Endothelial cell of umbilical vein (primary cell): ENCODE measurements at regions not wholly inside any gene's neighbourhood (a gene's known extent, or its start where the extent isn't known, plus 50 kb on each side); places are given as distances from the start of the nearest gene placed in this dataset.

Source experiments
- BruUV-seq: library from RNA; stranded (reverse); fragments of 400-500 nt; replicated peaks from 2 replicates; lab custom pipeline; 2021; lab: Mats Ljungman, UMichigan
- CTCF ChIA-PET: fragments of 300-600, 350-600 bp; sonication (Branson Sonifier 250); formaldehyde crosslinking; loops from one replicate; lab custom pipeline; 2021; ENCODE audit warnings: antibody characterized with exemption, inconsistent platforms; lab: Charles Lee
- POLR2A ChIA-PET: fragments of 300-600, 350-600 bp; sonication (Branson Sonifier 250); formaldehyde crosslinking; loops from one replicate; lab custom pipeline; 2021; ENCODE audit warnings: antibody characterized with exemption, inconsistent platforms; lab: Charles Lee
- DNase-seq: peaks from one replicate; pipeline ENCODE4 v3.0.0-alpha.2; 2011; ENCODE audit warnings: low read depth, low spot score
- FAIRE-seq: peaks from 2 replicates; lab custom pipeline; 2011; peaks lifted over from hg19 to GRCh38; lab: Jason Lieb, UNC
- H2AFZ ChIP-seq: 2 replicates; pipeline ENCODE4 v1.6.0; 2012; ENCODE audit warnings: low read depth, low read length, control low read depth, inconsistent platforms
- H3K27ac ChIP-seq: 2 replicates; pipeline ENCODE4 v1.5.1; 2011; ENCODE audit warnings: low read depth, mild to moderate bottlenecking, control low read depth, low read length, moderate library complexity; ENCODE audit not compliant: insufficient read depth
- H3K27me3 ChIP-seq, 2 experiments: 2 replicates each; pipeline versions ENCODE4 v1.6.0 to v1.6.1; 2011; ENCODE audit warnings: low read length in 2 of 2, mixed read lengths in 1 of 2; ENCODE audit not compliant: control insufficient read depth in 2 of 2, insufficient read depth in 2 of 2
- H3K36me3 ChIP-seq, 2 experiments: 2 replicates in 1 of 2; 3 replicates in 1 of 2; pipeline ENCODE4 v1.5.1; 2011; ENCODE audit warnings: low read length in 2 of 2, mild to moderate bottlenecking in 1 of 2, moderate library complexity in 1 of 2; ENCODE audit not compliant: control insufficient read depth in 2 of 2, insufficient read depth in 2 of 2; ENCODE audit errors: extremely low read depth in 1 of 2
- H3K4me1 ChIP-seq: 3 replicates; pipeline ENCODE4 v1.5.1; 2011; ENCODE audit warnings: mild to moderate bottlenecking, low read length; ENCODE audit not compliant: control insufficient read depth, insufficient read depth; ENCODE audit errors: extremely low read depth
- H3K4me2 ChIP-seq: 2 replicates; pipeline ENCODE4 v1.6.1; 2011; ENCODE audit warnings: low read length, control low read depth, mixed read lengths; ENCODE audit not compliant: insufficient read depth
- H3K4me3 ChIP-seq, 3 experiments: fragments of 200-600 bp in 1 of 3; sonication (generic), shearing (Covaris generic) in 1 of 3; replicated peaks in 1 of 3; 2 replicates each; pipeline ENCODE4 v1.5.1; 2011 to 2016; ENCODE audit warnings: control low read depth in 3 of 3, low read length in 3 of 3, mild to moderate bottlenecking in 2 of 3, inconsistent platforms in 1 of 3, low read depth in 1 of 3, moderate library complexity in 1 of 3; ENCODE audit not compliant: insufficient read depth in 1 of 3
- H3K79me2 ChIP-seq: 2 replicates; pipeline ENCODE4 v1.6.0; 2012; ENCODE audit warnings: low read length, inconsistent platforms; ENCODE audit not compliant: control insufficient read depth, insufficient read depth
- H3K9ac ChIP-seq: replicated peaks from 2 replicates; pipeline ENCODE3; 2011; ENCODE audit warnings: low read length, control low read depth; ENCODE audit not compliant: insufficient read depth; ENCODE audit errors: extremely low read depth
- H3K9me1 ChIP-seq: replicated peaks from 3 replicates; pipeline ENCODE4 v1.6.0; 2011; ENCODE audit warnings: mild to moderate bottlenecking, low read length; ENCODE audit not compliant: control insufficient read depth, insufficient read depth; ENCODE audit errors: extremely low read depth
- H3K9me3 ChIP-seq: replicated peaks from 2 replicates; pipeline ENCODE4 v1.5.1; 2012; ENCODE audit warnings: low read length, inconsistent platforms; ENCODE audit not compliant: control insufficient read depth, insufficient read depth
- H4K20me1 ChIP-seq: replicated peaks from 2 replicates; pipeline ENCODE3; 2011; ENCODE audit warnings: mild to moderate bottlenecking, low read length; ENCODE audit not compliant: control insufficient read depth, insufficient read depth; ENCODE audit errors: extremely low read depth
- EZH2 ChIP-seq: IDR thresholded peaks from 2 replicates; pipeline ENCODE4 v1.6.1; 2012; ENCODE audit warnings: borderline replicate concordance, low read depth, mild to moderate bottlenecking, moderate library complexity, low read length, inconsistent platforms; ENCODE audit not compliant: severe bottlenecking
- FOS ChIP-seq: IDR thresholded peaks from 2 replicates; pipeline ENCODE4 v1.6.1; 2011; ENCODE audit warnings: mild to moderate bottlenecking, low read length, moderate library complexity, borderline replicate concordance; ENCODE audit not compliant: insufficient read depth
- GATA2 ChIP-seq: IDR thresholded peaks from 2 replicates; pipeline ENCODE4 v1.7.0; 2011; ENCODE audit warnings: low read depth, mild to moderate bottlenecking, moderate library complexity, mixed read lengths, low read length; ENCODE audit not compliant: insufficient read length, insufficient read depth
- JUN ChIP-seq: IDR thresholded peaks from 2 replicates; pipeline ENCODE4 v1.6.1; 2011; ENCODE audit warnings: borderline replicate concordance, low read depth; ENCODE audit not compliant: insufficient read length, insufficient read depth
- MYC ChIP-seq: IDR thresholded peaks from one replicate; pipeline ENCODE4 v1.6.1; 2011; ENCODE audit warnings: mild to moderate bottlenecking, low read depth, low read length
- POLR2A ChIP-seq: IDR thresholded peaks from 2 replicates; pipeline ENCODE4 v1.6.1; 2012; ENCODE audit warnings: low read depth, mild to moderate bottlenecking, control low read depth, low read length
- POLR2AphosphoS5 ChIP-seq: IDR thresholded peaks from 2 replicates; pipeline ENCODE4 v1.6.1; 2012; ENCODE audit warnings: low read depth, mild to moderate bottlenecking, control low read depth, low read length, moderate library complexity; ENCODE audit not compliant: insufficient read depth
- dilution Hi-C: fragments of 300-500 bp; cut with MboI; formaldehyde crosslinking; loops from one replicate; pipeline ENCODE4 v1.15.0; 2019; ENCODE audit warnings: low sequenced_read_pairs; ENCODE audit not compliant: extremely low pct_ligation_motif_present
- intact Hi-C: fragments of 100-400 bp; cut with micrococcal nuclease; formaldehyde crosslinking; loops from one replicate; pipeline ENCODE4 v1.10.0; 2022
- TF ChIP-seq, protein P1 (sequence below): IDR thresholded peaks from 2 replicates; pipeline ENCODE4 v1.6.1; 2011; ENCODE audit not compliant: insufficient read depth, insufficient read length
- TF ChIP-seq, protein P2 (sequence below), 2 donors: IDR thresholded peaks; 1 replicate in 1 of 2; 2 replicates in 1 of 2; pipeline ENCODE4 v1.5.1; 2011; ENCODE audit warnings: low read length in 2 of 2, mild to moderate bottlenecking in 2 of 2, moderate library complexity in 2 of 2, control low read depth in 1 of 2, inconsistent platforms in 1 of 2, low read depth in 1 of 2; ENCODE audit not compliant: insufficient read depth in 1 of 2; ENCODE audit errors: extremely low read depth in 1 of 2

GRCh38 chr20:7416382-7416781 lies 523.9 kb downstream of the HAO1 start:
- no peak overlapping the region for H3K4me3 ChIP-seq
- dilution Hi-C loops = no loop called here
- ChIA-PET POLR2A (no interaction called here), CTCF (no interaction called here)
- H3K9me1 ChIP-seq = no peaks in the 10 kb centered on the region
- no peak overlapping the region for H3K9ac ChIP-seq
- H3K4me1 ChIP-seq = no peaks in the 10 kb centered on the region
- H4K20me1 ChIP-seq = no peaks in the 10 kb centered on the region
- no peak overlapping the region for H3K4me2 ChIP-seq
- H3K27me3 ChIP-seq = no peaks in the 10 kb centered on the region
- no peak overlapping the region for H3K27ac ChIP-seq
- DNase-seq (no peak), FAIRE-seq (no peak)
- no peaks in the 10 kb centered on the region for H3K36me3 ChIP-seq
- H3K9me3 ChIP-seq = no peaks in the 10 kb centered on the region
- no TSS peak for BruUV-seq
- TF ChIP-seq POLR2A = no peak
- TF ChIP-seq, protein P1, sequence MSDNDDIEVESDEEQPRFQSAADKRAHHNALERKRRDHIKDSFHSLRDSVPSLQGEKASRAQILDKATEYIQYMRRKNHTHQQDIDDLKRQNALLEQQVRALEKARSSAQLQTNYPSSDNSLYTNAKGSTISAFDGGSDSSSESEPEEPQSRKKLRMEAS = no peak
- TF ChIP-seq EZH2 = no peak
- TF ChIP-seq GATA2 = no peak
- TF ChIP-seq, protein P2, sequence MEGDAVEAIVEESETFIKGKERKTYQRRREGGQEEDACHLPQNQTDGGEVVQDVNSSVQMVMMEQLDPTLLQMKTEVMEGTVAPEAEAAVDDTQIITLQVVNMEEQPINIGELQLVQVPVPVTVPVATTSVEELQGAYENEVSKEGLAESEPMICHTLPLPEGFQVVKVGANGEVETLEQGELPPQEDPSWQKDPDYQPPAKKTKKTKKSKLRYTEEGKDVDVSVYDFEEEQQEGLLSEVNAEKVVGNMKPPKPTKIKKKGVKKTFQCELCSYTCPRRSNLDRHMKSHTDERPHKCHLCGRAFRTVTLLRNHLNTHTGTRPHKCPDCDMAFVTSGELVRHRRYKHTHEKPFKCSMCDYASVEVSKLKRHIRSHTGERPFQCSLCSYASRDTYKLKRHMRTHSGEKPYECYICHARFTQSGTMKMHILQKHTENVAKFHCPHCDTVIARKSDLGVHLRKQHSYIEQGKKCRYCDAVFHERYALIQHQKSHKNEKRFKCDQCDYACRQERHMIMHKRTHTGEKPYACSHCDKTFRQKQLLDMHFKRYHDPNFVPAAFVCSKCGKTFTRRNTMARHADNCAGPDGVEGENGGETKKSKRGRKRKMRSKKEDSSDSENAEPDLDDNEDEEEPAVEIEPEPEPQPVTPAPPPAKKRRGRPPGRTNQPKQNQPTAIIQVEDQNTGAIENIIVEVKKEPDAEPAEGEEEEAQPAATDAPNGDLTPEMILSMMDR (IDR thresholded peaks at IDR 0.05; ENCODE audit: extremely low read depth in 1 of 2, insufficient read depth in 1 of 2, low read depth in 1 of 2, low read length in 2 of 2) = no peak
- TF ChIP-seq POLR2AphosphoS5 = no peak
- TF ChIP-seq FOS = no peak
- TF ChIP-seq MYC = no peak
- no peak for TF ChIP-seq JUN
- intact Hi-C loops = no loop called here
- no peaks in the 10 kb centered on the region for H3K79me2 ChIP-seq
- H2AFZ ChIP-seq = no peak overlapping the region
